ENCODE measurements at regions not wholly inside any gene's neighbourhood (a gene's known extent, or its start where the extent isn't known, plus 50 kb on each side); places are given as distances from the start of the nearest gene placed in this dataset.

DNA sequence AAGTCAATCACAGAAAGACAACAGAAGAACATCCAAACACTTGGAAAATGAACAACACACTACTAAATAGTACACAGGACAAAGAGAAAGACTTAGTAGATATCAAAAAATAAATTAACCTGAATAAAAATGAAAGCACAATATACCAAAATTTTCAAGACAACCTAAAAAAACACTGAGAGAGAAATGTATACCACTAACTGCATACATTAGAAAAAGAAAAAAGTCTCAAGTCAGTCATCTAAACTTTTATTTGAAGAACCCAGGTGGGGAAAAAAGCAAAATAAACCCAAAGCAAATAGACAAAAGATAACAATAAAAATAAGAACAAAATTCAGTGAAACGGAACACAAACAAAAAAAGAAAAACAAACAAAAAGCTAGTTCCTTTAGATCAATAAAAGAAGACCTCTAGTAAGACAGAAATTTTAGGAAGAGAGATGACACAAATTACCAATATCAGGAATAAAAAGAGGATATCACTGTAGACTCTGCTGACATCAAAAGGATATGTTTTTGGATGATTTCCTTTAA, 172.8 kb downstream of the TRIM27 start:
- TF ChIP-seq CTCF (IDR thresholded peaks at IDR 0.05; ENCODE audit: low read depth, low read length) = no peak
- DNase-seq (ENCODE audit: extremely low read depth, low read depth) = no peak

DNA sequence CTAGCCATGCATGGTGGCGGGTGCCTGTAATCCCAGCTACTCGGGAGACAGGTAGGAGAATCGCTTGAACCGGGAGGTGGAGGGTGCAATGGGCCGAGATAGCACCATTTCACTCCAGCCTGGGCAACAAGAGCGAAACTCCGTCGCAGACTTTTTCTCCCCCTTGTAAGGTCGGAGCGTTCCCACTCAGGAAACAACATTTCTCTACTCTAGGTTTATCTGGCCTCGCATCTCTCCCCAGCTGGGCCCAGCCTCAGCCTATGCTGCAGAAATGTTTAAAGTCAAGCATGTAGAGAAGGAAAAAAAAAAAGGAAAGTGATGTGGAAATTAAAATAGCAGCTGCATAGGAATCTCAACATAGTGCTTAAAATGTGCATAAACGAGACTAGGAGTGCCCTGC, 172.3 kb downstream of the TRIM27 start:
- DNase-seq (ENCODE audit: extremely low read depth, low read depth) = no peak
- no peak for TF ChIP-seq CTCF (IDR thresholded peaks at IDR 0.05; ENCODE audit: low read depth, low read length)

DNA sequence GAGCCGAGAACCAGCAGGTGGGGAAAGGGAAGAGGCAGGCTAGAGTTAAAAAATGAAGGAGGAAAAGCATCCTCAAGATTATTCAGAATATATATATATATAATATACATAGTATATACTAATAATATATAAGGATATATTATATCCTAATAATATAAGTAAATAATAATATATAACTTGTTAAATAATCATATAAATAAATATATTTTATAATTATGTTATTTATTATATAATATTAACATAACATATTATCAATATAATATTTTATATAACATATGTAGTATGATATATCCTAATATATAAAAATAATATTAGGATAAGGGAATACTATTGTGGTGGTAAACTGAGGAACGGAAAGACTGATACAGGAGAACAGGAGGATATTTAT, 171.8 kb downstream of the TRIM27 start:
- DNase-seq (ENCODE audit: extremely low read depth, low read depth) = no peak
- no peak for TF ChIP-seq CTCF (IDR thresholded peaks at IDR 0.05; ENCODE audit: low read depth, low read length)

DNA sequence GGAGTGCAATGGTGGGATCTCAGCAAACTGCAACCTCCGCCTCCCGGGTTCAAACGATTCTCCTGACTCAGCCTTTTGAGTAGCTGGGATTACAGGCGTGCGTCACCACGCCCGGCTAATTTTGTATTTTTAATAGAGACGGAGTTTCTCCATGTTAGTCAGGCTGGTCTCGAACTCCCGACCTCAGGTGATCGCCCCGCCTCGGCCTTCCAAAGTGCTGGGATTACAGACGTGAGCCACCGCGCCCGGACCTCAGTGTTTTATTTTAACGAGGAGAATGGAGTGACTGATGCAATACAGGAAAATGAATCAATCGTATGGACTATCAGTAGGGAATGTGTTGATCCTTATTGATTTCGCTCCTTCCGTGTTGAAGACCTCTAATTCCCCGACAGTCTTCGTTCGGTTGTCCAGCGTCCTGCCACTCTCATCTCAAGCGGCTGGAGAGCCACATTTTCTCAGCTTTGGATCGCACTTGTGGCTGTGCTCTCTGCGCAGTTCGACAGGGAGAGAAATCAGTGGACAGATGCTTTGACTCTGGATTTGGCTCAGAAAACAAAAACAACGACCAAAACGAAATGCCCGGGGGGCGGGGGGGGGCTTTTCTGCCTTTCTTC, 166.2 kb downstream of the TRIM27 start:
- no peak for DNase-seq (ENCODE audit: extremely low read depth, low read depth)
- TF ChIP-seq CTCF (IDR thresholded peaks at IDR 0.05; ENCODE audit: low read depth, low read length) = no peak

DNA sequence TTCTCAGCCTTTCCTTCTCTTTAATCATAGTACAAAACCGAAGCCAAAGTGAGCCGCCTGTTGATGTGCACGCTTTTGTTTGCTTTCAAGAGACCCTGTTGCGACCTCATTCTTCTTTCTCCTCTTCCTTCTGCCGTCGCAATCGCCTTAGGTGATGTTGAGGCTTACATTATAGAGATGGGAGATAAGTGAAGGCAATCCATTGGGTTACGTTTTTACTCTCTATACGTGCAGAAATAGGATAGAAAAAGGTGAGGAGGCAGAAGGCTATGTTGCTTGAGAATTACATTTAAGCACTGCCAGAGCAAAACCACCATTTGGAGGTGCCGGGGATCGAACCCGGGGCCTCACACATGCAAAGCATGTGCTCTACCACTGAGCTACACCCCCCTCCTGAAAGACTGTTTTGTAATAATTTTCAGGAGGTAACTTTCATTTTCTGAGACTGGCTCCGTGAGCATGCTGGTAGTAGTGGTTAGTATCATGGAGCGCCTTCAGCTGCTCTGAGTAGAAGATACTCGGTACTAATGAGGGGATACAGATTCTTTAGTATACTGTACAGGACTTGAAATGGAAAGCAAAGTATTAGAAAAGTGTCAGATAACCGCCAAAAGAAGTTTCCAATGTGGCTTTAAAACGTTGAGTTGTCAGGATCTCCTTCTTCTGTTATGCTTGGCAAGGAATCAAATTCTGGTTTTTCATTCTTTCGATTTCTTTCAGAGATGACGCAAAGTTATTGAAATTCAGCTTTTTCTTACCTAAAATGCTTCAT, 165.6 kb downstream of the TRIM27 start:
- DNase-seq (ENCODE audit: extremely low read depth, low read depth) = peak; percentile 55
- no peak for TF ChIP-seq CTCF (IDR thresholded peaks at IDR 0.05; ENCODE audit: low read depth, low read length)

- no peak for TF ChIP-seq CTCF (IDR thresholded peaks at IDR 0.05; ENCODE audit: low read depth, low read length)
- no peak for DNase-seq (ENCODE audit: extremely low read depth, low read depth)
Observed at GRCh38 chr6:28758818-28759235, 165.0 kb downstream of the TRIM27 start.

DNA sequence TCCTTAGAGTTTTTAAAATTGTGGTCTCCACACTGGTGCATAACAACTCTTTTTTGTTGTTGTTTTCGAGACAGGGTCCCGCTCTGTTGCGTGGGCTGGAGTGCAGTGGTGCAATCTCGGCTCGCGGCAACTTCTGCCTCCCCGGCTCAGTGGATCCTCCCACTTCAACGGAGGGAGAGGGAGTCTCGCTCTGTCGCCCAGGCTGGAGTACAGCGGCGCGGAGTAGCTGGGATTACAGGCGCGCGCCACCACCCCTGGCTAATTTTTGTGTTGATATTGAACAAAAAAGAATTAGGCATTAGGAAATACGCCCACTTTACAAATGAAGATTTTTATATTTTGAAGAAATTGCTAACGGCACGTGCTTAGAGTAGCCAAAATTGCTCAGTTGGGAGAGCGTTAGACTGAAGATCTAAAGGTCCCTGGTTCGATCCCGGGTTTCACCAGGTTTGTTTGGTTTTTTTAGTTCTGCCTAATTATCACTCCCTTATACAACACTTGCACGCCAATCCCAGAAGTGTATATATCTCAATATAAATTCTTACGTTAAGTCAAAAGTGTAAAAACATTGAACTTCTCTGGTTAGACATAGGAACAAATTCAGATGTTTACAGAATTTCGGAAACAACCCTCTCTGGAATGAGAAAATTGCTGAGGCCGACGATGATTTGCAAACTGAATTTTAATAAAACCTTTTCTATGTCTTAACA, 159.6 kb downstream of the TRIM27 start:
- TF ChIP-seq CTCF (IDR thresholded peaks at IDR 0.05; ENCODE audit: low read depth, low read length) = no peak
- no peak for DNase-seq (ENCODE audit: extremely low read depth, low read depth)
